HCT116 (cell line): ENCODE measurements at regions not wholly inside any gene's neighbourhood (a gene's known extent, or its start where the extent isn't known, plus 50 kb on each side); places are given as distances from the start of the nearest gene placed in this dataset.

Experiments
- ATAC-seq: fragments of 200-7000 bp; cut with Tn5 transposase; 2 replicates; pipeline ENCODE4 v1.9.1; 2020; ENCODE audit warnings: mild to moderate bottlenecking, moderate library complexity
- BruUV-seq: library from RNA; stranded (reverse); fragments of 400-500 nt; replicated peaks from 2 replicates; lab custom pipeline; 2021; lab: Mats Ljungman, UMichigan
- CTCF ChIA-PET: fragments of 300-600 bp; sonication (Branson Sonifier 250); formaldehyde crosslinking; loops from one replicate; lab custom pipeline; 2021; ENCODE audit warnings: antibody characterized with exemption; lab: Charles Lee
- POLR2A ChIA-PET: fragments of 300-600, 350-600 bp; sonication (Branson Sonifier 250); formaldehyde crosslinking; loops from one replicate; lab custom pipeline; 2021; ENCODE audit warnings: antibody characterized with exemption; lab: Charles Lee
- RAD21 ChIA-PET, 2 experiments: fragments of 300-600 bp; sonication (Branson Sonifier 250); formaldehyde crosslinking; loops; one replicate each; lab custom pipeline; 2023; ENCODE audit warnings: low total read pairs in 2 of 2; ENCODE audit not compliant: uncharacterized antibody in 2 of 2, unreplicated experiment in 2 of 2, low non-redundant PET in 1 of 2; lab: Charles Lee
- DNase-seq: peaks from one replicate; pipeline ENCODE4 v3.0.0-alpha.2; 2010; ENCODE audit warnings: low read depth, low spot score
- H2AFZ ChIP-seq: fragments of 200-600 bp; shearing (Covaris generic), sonication (generic); 2 replicates; pipeline ENCODE4 v1.6.1; 2017; ENCODE audit warnings: low read depth, mixed run types, mixed read lengths, antibody characterized with exemption, low read length; ENCODE audit not compliant: poor library complexity, severe bottlenecking
- H3K27ac ChIP-seq: 2 replicates; pipeline ENCODE4 v1.5.1; 2012; ENCODE audit warnings: low read depth, low read length
- H3K27me3 ChIP-seq: fragments of 200-600 bp; sonication (generic); 2 replicates; pipeline ENCODE4 v1.6.1; 2016; ENCODE audit warnings: mixed run types, low read length, mixed read lengths; ENCODE audit not compliant: insufficient read depth
- H3K36me3 ChIP-seq, 2 experiments: fragments of 200-500 bp in 1 of 2; fragments of 200-600 bp in 1 of 2; sonication (Bioruptor generic) in 1 of 2; sonication (generic) in 1 of 2; 2 replicates each; pipeline versions ENCODE4 v1.5.1 to v1.6.1; 2014 to 2016; ENCODE audit warnings: low read length in 2 of 2, inconsistent platforms in 1 of 2, mixed read lengths in 1 of 2, mixed run types in 1 of 2; ENCODE audit not compliant: insufficient read depth in 2 of 2, control insufficient read depth in 1 of 2
- H3K4me1 ChIP-seq, 2 experiments: fragments of 200-600 bp in 1 of 2; sonication (generic) in 1 of 2; 2 replicates each; pipeline versions ENCODE4 v1.5.1 to v1.6.1; 2012 to 2017; ENCODE audit warnings: low read length in 2 of 2, inconsistent platforms in 1 of 2, mild to moderate bottlenecking in 1 of 2, mixed read lengths in 1 of 2, mixed run types in 1 of 2, moderate library complexity in 1 of 2; ENCODE audit not compliant: insufficient read depth in 2 of 2, control insufficient read depth in 1 of 2
- H3K4me2 ChIP-seq: fragments of 200-600 bp; sonication (generic); 2 replicates; pipeline ENCODE4 v1.6.1; 2017; ENCODE audit warnings: mixed run types, low read length, mixed read lengths
- H3K4me3 ChIP-seq, 2 experiments: fragments of 200-600 bp in 1 of 2; sonication (generic) in 1 of 2; replicated peaks in 1 of 2; 2 replicates each; pipeline ENCODE4 v1.5.1; 2011 to 2016; ENCODE audit warnings: low read length in 2 of 2, control low read depth in 1 of 2, low read depth in 1 of 2, mild to moderate bottlenecking in 1 of 2, mixed read lengths in 1 of 2, mixed run types in 1 of 2
- H3K79me2 ChIP-seq: fragments of 200-600 bp; sonication (generic); 2 replicates; pipeline ENCODE4 v1.6.1; 2017; ENCODE audit warnings: mild to moderate bottlenecking, mixed run types, low read length, moderate library complexity, mixed read lengths; ENCODE audit not compliant: insufficient read depth
- H3K9ac ChIP-seq: fragments of 200-600 bp; sonication (generic); 2 replicates; pipeline ENCODE4 v1.6.1; 2016; ENCODE audit warnings: low read length, mixed read lengths
- H3K9me2 ChIP-seq: fragments of 200-600 bp; sonication (generic), shearing (Covaris generic); 2 replicates; pipeline ENCODE4 v1.6.1; 2017; ENCODE audit warnings: mixed run types, mild to moderate bottlenecking, moderate library complexity; ENCODE audit not compliant: insufficient read depth
- H3K9me3 ChIP-seq, 2 experiments: fragments of 200-500 bp in 1 of 2; fragments of 200-600 bp in 1 of 2; sonication (Bioruptor generic) in 1 of 2; sonication (generic) in 1 of 2; 2 replicates each; pipeline ENCODE4 v1.6.1; 2014 to 2017; ENCODE audit warnings: low read length in 2 of 2, mixed read lengths in 2 of 2, inconsistent platforms in 1 of 2, low read depth in 1 of 2, mild to moderate bottlenecking in 1 of 2, mixed run types in 1 of 2, moderate library complexity in 1 of 2; ENCODE audit not compliant: control insufficient read depth in 1 of 2, insufficient read depth in 1 of 2
- H4K20me1 ChIP-seq: fragments of 200-600 bp; sonication (generic), shearing (Covaris generic); 2 replicates; pipeline ENCODE4 v1.6.1; 2017; ENCODE audit warnings: mixed run types, mild to moderate bottlenecking, moderate library complexity; ENCODE audit not compliant: insufficient read depth
- CBX3 ChIP-seq: IDR thresholded peaks from 2 replicates; pipeline ENCODE4 v1.6.1; 2012; ENCODE audit warnings: low read depth
- CEBPB ChIP-seq: IDR thresholded peaks from 2 replicates; pipeline ENCODE4 v1.6.1; 2012; ENCODE audit warnings: low read depth
- EGR1 ChIP-seq: IDR thresholded peaks from 2 replicates; pipeline ENCODE4 v1.6.1; 2012; ENCODE audit warnings: low read depth
- ELF1 ChIP-seq: IDR thresholded peaks from 2 replicates; pipeline ENCODE4 v1.6.1; 2012; ENCODE audit warnings: low read depth, borderline replicate concordance
- EZH2 ChIP-seq: fragments of 200-600 bp; sonication (generic); IDR thresholded peaks from 2 replicates; pipeline ENCODE4 v1.6.1; 2017; ENCODE audit warnings: antibody characterized with exemption, mixed run types
- EZH2phosphoT487 ChIP-seq: fragments of 200-600 bp; IDR thresholded peaks from 2 replicates; pipeline ENCODE4 v1.6.1; 2018; ENCODE audit warnings: antibody characterized with exemption, borderline replicate concordance
- FOSL1 ChIP-seq: IDR thresholded peaks from 2 replicates; pipeline ENCODE4 v1.6.1; 2012; ENCODE audit warnings: low read depth
- JUND ChIP-seq: IDR thresholded peaks from 2 replicates; pipeline ENCODE4 v1.6.1; 2012
- POLR2A ChIP-seq: IDR thresholded peaks from 2 replicates; pipeline ENCODE4 v1.7.0; 2011; ENCODE audit warnings: borderline replicate concordance; ENCODE audit not compliant: insufficient read depth, insufficient read length; ENCODE audit errors: extremely low read depth
- RAD21 ChIP-seq: IDR thresholded peaks from 2 replicates; pipeline ENCODE4 v1.6.1; 2012; ENCODE audit warnings: low read depth, mild to moderate bottlenecking
- SIN3A ChIP-seq: IDR thresholded peaks from 2 replicates; pipeline ENCODE4 v1.6.1; 2012; ENCODE audit warnings: low read depth
- SP1 ChIP-seq: IDR thresholded peaks from 2 replicates; pipeline ENCODE4 v1.6.1; 2012; ENCODE audit warnings: low read depth
- YY1 ChIP-seq: IDR thresholded peaks from 2 replicates; pipeline ENCODE4 v1.6.1; 2011; ENCODE audit warnings: low read length, low read depth, moderate library complexity, mild to moderate bottlenecking; ENCODE audit not compliant: insufficient replicate concordance; ENCODE audit errors: extremely low read depth
- ZFX ChIP-seq: fragments of 450-650 bp; IDR thresholded peaks from 2 replicates; pipeline ENCODE4 v1.6.1; 2017
- intact Hi-C: fragments of 100-400 bp; cut with micrococcal nuclease; formaldehyde crosslinking; loops from 2 replicates; pipeline ENCODE4 v1.10.0; 2022
- TF ChIP-seq, protein P1 (sequence below), 3 experiments: fragments of 200-600 bp in 1 of 3; sonication (generic) in 1 of 3; IDR thresholded peaks in 2 of 3; conservative IDR thresholded peaks in 1 of 3; 2 replicates each; pipeline ENCODE4 v1.5.1; 2012 to 2017; ENCODE audit warnings: low read depth in 2 of 3, low read length in 2 of 3, antibody characterized with exemption in 1 of 3, borderline replicate concordance in 1 of 3, control low read depth in 1 of 3, mild to moderate bottlenecking in 1 of 3, mixed read lengths in 1 of 3, mixed run types in 1 of 3, moderate library complexity in 1 of 3; ENCODE audit not compliant: insufficient read depth in 1 of 3
- TF ChIP-seq, protein P2 (sequence below): IDR thresholded peaks from 2 replicates; pipeline ENCODE4 v1.6.1; 2012; ENCODE audit warnings: low read depth
- TF ChIP-seq, protein P3 (sequence below): IDR thresholded peaks from 2 replicates; pipeline ENCODE4 v1.6.1; 2012
- TF ChIP-seq, protein P4 (sequence below): IDR thresholded peaks from 2 replicates; pipeline ENCODE4 v1.6.1; 2011; ENCODE audit warnings: mild to moderate bottlenecking, low read length, moderate library complexity; ENCODE audit not compliant: insufficient replicate concordance; ENCODE audit errors: extremely low read depth
- TF ChIP-seq, protein P5 (sequence below): IDR thresholded peaks from 2 replicates; pipeline ENCODE4 v1.6.1; 2012

DNA sequence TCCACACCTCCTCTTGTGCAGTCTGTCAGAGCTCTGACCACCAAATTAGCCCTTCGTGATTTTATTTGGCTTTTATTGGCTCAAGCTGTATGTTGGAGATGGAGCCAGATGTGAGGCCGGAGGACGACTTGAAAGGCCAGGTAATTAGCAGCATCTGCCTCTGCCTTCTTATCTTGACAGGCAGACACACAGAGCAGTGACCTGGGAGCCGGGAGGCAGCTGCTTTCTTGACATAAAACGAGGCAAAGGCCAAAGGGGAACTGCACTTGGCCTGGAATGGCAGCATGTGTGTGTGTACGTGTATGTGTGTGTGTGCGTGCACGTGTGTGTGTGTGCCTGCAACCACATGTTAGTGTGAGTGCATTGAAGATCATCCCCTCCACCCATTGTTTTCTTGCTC is 56.9 kb upstream of the BRD7 start:
- RAD21 ChIA-PET: no interaction called here
- Histone ChIP-seq H3K36me3 (no peaks in the 10 kb centered on the region), H3K9ac (no peak overlapping the region), H2AFZ (no peak overlapping the region), H3K79me2 (no peaks in the 10 kb centered on the region), H4K20me1 (no peaks in the 10 kb centered on the region), H3K4me1 (peaks cover 0 to 5% of the 10 kb centered on the region in 2 experiments; a peak in 1 of 4 replicates), H3K4me3 (no peak overlapping the region), H3K27ac (no peak overlapping the region), H3K4me2 (no peak overlapping the region), H3K9me2 (no peaks in the 10 kb centered on the region), H3K27me3 (no peaks in the 10 kb centered on the region; the same call in 1 of the 2 replicates), H3K9me3 (no peaks in the 10 kb centered on the region)
- CTCF ChIA-PET: interaction anchor here (0.6 kb wide), 1 partner anchor 57 kb away, joined by 4 read pairs; the partner anchor contains the start of gene BRD7
- POLR2A ChIA-PET: no interaction called here
- DNase-seq: no peak
- intact Hi-C loops: no loop called here
- BruUV-seq: no TSS peak
- TF ChIP-seq, protein P1, sequence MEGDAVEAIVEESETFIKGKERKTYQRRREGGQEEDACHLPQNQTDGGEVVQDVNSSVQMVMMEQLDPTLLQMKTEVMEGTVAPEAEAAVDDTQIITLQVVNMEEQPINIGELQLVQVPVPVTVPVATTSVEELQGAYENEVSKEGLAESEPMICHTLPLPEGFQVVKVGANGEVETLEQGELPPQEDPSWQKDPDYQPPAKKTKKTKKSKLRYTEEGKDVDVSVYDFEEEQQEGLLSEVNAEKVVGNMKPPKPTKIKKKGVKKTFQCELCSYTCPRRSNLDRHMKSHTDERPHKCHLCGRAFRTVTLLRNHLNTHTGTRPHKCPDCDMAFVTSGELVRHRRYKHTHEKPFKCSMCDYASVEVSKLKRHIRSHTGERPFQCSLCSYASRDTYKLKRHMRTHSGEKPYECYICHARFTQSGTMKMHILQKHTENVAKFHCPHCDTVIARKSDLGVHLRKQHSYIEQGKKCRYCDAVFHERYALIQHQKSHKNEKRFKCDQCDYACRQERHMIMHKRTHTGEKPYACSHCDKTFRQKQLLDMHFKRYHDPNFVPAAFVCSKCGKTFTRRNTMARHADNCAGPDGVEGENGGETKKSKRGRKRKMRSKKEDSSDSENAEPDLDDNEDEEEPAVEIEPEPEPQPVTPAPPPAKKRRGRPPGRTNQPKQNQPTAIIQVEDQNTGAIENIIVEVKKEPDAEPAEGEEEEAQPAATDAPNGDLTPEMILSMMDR (IDR thresholded peaks at IDR 0.05 in 2 of 3, conservative IDR thresholded peaks at IDR 0.05 in 1 of 3; ENCODE audit: borderline replicate concordance in 1 of 3, insufficient read depth in 1 of 3, low read depth in 2 of 3, low read length in 2 of 3): no peak
- TF ChIP-seq EGR1 (no peak), SP1 (no peak), ELF1 (no peak), EZH2 (no peak), JUND (no peak), POLR2A (no peak), CEBPB (no peak), YY1 (no peak), RAD21 (no peak), EZH2phosphoT487 (no peak), SIN3A (no peak), ZFX (no peak), CBX3 (no peak), FOSL1 (no peak)
- TF ChIP-seq, protein P2, sequence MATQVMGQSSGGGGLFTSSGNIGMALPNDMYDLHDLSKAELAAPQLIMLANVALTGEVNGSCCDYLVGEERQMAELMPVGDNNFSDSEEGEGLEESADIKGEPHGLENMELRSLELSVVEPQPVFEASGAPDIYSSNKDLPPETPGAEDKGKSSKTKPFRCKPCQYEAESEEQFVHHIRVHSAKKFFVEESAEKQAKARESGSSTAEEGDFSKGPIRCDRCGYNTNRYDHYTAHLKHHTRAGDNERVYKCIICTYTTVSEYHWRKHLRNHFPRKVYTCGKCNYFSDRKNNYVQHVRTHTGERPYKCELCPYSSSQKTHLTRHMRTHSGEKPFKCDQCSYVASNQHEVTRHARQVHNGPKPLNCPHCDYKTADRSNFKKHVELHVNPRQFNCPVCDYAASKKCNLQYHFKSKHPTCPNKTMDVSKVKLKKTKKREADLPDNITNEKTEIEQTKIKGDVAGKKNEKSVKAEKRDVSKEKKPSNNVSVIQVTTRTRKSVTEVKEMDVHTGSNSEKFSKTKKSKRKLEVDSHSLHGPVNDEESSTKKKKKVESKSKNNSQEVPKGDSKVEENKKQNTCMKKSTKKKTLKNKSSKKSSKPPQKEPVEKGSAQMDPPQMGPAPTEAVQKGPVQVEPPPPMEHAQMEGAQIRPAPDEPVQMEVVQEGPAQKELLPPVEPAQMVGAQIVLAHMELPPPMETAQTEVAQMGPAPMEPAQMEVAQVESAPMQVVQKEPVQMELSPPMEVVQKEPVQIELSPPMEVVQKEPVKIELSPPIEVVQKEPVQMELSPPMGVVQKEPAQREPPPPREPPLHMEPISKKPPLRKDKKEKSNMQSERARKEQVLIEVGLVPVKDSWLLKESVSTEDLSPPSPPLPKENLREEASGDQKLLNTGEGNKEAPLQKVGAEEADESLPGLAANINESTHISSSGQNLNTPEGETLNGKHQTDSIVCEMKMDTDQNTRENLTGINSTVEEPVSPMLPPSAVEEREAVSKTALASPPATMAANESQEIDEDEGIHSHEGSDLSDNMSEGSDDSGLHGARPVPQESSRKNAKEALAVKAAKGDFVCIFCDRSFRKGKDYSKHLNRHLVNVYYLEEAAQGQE: no peak
- TF ChIP-seq, protein P3, sequence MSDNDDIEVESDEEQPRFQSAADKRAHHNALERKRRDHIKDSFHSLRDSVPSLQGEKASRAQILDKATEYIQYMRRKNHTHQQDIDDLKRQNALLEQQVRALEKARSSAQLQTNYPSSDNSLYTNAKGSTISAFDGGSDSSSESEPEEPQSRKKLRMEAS: no peak
- TF ChIP-seq, protein P4, sequence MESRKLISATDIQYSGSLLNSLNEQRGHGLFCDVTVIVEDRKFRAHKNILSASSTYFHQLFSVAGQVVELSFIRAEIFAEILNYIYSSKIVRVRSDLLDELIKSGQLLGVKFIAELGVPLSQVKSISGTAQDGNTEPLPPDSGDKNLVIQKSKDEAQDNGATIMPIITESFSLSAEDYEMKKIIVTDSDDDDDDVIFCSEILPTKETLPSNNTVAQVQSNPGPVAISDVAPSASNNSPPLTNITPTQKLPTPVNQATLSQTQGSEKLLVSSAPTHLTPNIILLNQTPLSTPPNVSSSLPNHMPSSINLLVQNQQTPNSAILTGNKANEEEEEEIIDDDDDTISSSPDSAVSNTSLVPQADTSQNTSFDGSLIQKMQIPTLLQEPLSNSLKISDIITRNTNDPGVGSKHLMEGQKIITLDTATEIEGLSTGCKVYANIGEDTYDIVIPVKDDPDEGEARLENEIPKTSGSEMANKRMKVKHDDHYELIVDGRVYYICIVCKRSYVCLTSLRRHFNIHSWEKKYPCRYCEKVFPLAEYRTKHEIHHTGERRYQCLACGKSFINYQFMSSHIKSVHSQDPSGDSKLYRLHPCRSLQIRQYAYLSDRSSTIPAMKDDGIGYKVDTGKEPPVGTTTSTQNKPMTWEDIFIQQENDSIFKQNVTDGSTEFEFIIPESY: no peak
- TF ChIP-seq, protein P5, sequence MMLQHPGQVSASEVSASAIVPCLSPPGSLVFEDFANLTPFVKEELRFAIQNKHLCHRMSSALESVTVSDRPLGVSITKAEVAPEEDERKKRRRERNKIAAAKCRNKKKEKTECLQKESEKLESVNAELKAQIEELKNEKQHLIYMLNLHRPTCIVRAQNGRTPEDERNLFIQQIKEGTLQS: no peak
- TF ChIP-seq, all 23 proteins: peak for 0
- ATAC-seq: no peak
